Esophagus mucosa (tissue), 1 donor: ENCODE measurements at regions not wholly inside any gene's neighbourhood (a gene's known extent, or its start where the extent isn't known, plus 50 kb on each side); places are given as distances from the start of the nearest gene placed in this dataset.
A peak's percentile ranks its signal among the peaks of the same experiment; 100 is the strongest.
"Not testable (repeated sequence)": the region's sequence is repeated elsewhere in the genome, so short reads cannot be mapped to it uniquely, and the experiment has no call there.

Experiments used
- ATAC-seq: fragments of 200-7000 bp; cut with Tn5 transposase; one replicate; pipeline ENCODE4 v1.9.1; 2020
- donor health status: DM: yes; HTN: yes; CAD: no.

DNA sequence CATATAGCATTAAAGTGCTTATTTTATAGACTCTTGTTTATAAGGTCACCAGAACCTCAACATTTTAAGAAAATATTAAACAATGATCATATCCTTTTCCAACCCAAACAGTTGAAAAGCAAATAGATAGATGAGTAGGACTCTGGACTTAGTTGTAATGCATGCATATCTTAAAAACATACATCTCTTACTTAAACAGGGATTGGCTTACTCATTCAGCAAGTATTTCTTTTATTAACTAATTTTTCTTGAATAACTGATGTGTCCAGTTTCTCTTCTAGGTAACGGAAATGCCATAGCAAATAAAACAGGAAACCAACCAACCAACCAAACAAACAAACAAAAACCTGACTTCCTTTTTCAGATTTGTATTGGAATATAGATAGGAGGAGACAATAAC is 70.9 kb upstream of the NBPF4 start:
- ATAC-seq = no peak

DNA sequence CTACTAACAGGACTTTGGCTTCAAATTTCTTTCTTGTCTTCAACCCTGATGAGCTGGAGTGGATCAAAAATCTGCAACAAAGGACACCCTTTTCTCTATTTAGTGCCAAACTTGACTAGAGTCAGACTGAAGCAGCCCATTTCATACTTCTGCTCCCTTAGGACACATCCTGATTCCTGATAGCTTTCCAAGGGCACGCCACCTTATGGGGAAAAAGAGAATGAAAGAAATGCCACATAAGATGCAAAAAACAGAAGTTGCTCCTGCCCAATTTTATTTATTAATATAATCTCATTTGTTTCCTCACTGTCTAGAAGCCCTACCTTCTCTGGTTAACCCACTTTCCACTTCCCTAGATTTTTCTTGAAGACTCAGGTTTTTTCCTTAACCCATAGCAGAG is 72.7 kb upstream of the NBPF4 start:
- ATAC-seq = no peak

DNA sequence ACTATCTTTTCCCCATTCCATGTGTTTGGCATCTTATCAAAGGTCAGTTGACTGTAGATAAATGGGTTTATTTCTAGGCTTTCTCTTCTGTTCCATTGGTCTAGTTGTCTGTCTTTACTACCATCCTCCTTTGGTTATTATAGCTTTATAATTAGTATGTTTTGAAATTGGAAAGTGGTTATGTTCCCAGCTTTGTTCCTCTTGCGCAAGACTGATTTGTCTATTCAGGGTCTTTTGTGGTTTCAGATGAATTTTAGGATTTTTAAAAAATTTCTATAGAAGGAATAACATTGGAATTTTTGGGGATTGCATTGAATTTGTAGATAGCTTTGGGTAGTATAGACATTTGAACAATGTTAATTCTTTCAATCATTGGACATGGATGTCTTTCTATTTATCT is 77.0 kb upstream of the NBPF4 start:
- no peak for ATAC-seq

DNA sequence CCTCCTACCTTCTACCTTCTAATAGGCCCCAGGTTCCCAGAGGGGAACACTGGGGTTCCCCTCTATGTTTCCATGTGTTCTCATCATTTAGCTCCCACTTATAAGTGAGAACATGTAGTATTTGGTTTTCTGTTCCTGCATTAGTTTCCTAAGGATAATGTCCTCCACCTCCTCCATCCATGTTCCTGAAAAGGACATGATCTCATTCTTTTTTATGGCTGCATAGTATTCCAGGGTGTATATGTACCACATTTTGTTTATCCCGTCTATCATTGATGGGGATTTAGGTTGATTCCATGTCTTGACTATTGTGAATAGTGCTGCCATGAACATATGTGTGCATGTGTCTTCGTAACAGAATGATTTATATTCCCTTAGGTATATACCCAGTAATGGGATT is 81.5 kb upstream of the NBPF4 start:
- ATAC-seq = not testable (repeated sequence)

DNA sequence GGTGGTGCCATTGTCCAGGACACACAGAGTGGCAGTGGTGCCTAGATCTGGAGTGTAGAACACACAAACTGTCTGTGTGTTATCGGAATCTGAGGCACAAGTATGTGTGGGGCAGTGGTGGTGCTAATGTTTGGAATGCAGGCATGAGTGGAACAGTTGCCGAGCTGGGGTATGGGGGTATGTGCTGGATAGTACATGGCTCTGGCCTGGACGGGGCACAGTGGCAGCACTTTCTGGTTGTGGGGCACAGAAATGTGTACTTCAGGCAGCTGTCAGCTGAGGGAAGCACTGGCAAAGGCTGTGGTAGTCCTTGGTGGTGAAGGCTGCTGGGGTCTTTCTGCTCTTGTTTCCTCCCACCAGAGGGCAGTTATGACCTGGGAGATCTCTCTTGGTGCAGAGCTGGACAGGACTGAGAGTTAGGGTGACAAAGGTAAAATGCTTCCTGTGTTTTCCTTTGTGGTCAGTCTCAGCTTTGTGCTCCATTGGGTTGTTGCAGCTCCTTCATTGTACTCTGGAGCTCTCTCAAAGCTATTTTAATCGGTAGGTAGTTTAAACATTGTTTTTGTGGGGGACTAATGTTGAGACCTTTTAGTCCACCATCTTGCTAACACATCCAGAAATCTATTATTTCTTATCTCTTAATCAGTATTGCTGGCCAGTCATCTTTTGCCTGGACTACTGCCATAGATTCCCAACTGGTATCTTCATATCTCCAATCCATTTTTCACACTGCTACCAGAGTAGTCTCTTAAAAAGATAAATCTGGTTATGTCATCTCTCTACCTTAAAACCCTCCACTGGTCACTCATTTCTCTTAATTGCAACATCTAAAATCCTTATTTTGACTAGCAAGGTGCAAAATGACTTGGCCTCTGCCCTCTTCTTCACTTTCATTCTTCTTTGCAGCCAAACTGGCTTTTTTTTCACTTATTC is 83.9 kb upstream of the NBPF4 start:
- no peak for ATAC-seq

DNA sequence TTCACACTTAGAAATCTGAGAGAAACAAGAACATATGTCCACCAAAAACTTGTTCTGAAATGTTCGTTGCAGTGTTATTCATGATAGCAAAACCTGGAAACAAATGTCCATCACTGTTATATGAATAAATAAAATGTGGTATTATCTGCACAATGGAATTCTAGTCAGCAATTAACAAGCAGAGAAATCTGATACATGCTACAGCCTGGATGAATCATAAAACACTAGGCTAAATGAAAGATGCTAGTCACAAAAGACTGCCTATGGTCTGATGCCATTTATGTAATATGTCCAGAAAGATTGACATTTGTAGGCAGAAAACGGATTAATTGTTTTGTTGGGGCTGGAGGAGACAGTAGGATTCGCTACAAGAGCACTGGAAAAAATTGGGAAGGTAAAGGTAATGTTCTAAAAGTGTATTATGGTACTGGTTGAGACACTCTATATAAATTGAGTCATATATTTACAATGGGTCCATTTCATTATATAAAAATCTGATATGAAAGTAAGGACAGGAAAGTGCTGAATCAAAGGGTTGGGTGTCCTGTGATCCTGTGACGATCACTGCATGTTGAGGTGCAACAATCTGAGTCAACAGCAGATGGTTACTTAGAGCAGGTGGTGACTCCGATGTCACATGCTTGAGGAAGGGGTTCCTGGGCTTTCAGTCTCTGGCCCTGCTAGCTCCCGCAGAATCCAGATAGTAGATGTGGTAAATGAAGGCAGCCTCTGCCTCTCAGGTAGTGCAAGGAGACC is 102.1 kb upstream of the NBPF4 start:
- no peak for ATAC-seq

DNA sequence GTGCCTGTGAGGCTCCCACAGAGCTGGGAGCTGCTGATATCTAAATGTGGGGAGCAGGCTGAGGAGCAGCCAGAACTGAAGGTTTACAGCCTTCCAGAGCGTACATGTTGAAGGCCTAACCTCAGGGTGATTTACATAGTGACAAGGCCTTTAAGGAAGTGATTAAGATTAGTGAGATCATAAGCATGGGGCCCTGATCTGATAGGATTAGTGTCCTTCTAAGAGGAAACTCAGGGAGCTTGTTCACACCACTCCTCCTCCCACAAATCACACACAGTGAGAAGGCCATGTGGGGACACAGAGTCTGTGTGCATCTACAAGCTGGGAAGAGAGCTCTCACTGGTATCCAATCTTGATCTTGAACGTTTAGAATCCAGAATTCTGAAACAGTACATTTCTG is 92.3 kb upstream of the NBPF6 start:
- ATAC-seq = peak; percentile 63

DNA sequence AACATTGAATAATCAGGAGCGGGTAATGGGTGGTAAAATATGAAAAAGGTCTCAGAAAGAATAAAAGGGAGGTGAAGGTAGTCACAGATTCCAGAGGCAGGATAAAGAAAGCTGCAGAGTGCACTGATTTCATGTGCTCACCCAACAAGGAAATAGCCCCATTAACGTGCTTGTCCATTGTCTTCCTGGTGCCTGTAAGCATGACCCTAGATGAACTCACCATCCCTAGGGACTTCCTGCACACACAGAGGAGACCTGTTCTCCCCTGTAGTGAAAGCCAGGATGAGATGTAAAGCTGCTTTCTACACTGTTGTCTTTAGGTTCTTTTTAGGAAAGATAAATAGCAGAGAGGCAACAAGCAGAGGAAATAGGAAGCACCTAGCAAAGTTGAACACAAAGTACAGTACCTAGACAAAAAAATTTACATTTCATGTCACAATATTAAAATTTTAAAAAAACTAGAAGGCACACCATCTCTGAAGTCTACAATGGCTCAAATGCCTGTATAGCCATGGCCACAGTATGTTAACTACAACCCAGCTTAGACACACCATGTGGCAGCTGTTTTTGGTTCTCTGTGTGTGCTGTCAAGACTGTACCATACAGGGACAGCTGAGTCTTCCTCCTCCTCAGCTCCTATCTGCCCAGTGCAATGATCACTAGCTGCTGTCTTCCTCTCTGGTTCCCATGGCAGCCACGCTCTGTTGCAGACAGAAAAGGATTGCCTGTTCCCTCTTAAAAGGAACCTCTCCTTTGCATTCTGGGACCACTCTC is 69.9 kb upstream of the NBPF6 start:
- ATAC-seq = peak; percentile 81
